Activated naive CD4-positive, alpha-beta T cell treated with anti-CD3 and anti-CD28 coated beads, Interleukin-2, amount 50 U/mL, for 24 hours (primary cell): ENCODE measurements at regions not wholly inside any gene's neighbourhood (a gene's known extent, or its start where the extent isn't known, plus 50 kb on each side); places are given as distances from the start of the nearest gene placed in this dataset.

Source experiments
- H3K27ac Mint-ChIP-seq: one replicate; pipeline ENCODE4 v1.8.0; 2021; ENCODE audit warnings: mild to moderate bottlenecking, mixed read lengths
- H3K27me3 Mint-ChIP-seq: one replicate; pipeline ENCODE4 v1.8.0; 2021; ENCODE audit warnings: mixed read lengths
- H3K36me3 Mint-ChIP-seq: one replicate; pipeline ENCODE4 v1.8.0; 2021; ENCODE audit warnings: mixed read lengths
- H3K4me1 Mint-ChIP-seq: one replicate; pipeline ENCODE4 v1.8.0; 2021; ENCODE audit warnings: mixed read lengths
- H3K4me3 Mint-ChIP-seq: one replicate; pipeline ENCODE4 v1.8.0; 2021; ENCODE audit warnings: mild to moderate bottlenecking, mixed read lengths
- H3K9me3 Mint-ChIP-seq: one replicate; pipeline ENCODE4 v1.8.0; 2021; ENCODE audit warnings: mixed read lengths

GRCh38 chr11:122031813-122032212 lies 84.2 kb downstream of the BLID start:
- Mint-ChIP-seq H3K9me3 (peaks cover 7% of the 10 kb centered on the region), H3K4me3 (no peak overlapping the region), H3K27ac (no peak overlapping the region), H3K36me3 (no peaks in the 10 kb centered on the region), H3K27me3 (peaks cover 8% of the 10 kb centered on the region), H3K4me1 (no peaks in the 10 kb centered on the region)

GRCh38 chr11:122030286-122030685 lies 85.7 kb downstream of the BLID start:
- H3K27me3 Mint-ChIP-seq: peaks cover 5% of the 10 kb centered on the region
- no peak overlapping the region for H3K4me3 Mint-ChIP-seq
- H3K9me3 Mint-ChIP-seq: peaks cover 7% of the 10 kb centered on the region
- no peaks in the 10 kb centered on the region for H3K36me3 Mint-ChIP-seq
- H3K4me1 Mint-ChIP-seq: no peaks in the 10 kb centered on the region
- no peak overlapping the region for H3K27ac Mint-ChIP-seq

- no peaks in the 10 kb centered on the region for H3K4me1 Mint-ChIP-seq
- no peaks in the 10 kb centered on the region for H3K36me3 Mint-ChIP-seq
- H3K9me3 Mint-ChIP-seq: peaks cover 7% of the 10 kb centered on the region
- no peak overlapping the region for H3K4me3 Mint-ChIP-seq
- H3K27me3 Mint-ChIP-seq: peaks cover 6% of the 10 kb centered on the region
- H3K27ac Mint-ChIP-seq: no peak overlapping the region
These were observed 87.5 kb downstream of the BLID start for GRCh38 chr11:122028545-122028944.

- no peaks in the 10 kb centered on the region for H3K36me3 Mint-ChIP-seq
- peaks cover 2% of the 10 kb centered on the region for H3K9me3 Mint-ChIP-seq
- peaks cover 6% of the 10 kb centered on the region for H3K27me3 Mint-ChIP-seq
- H3K4me3 Mint-ChIP-seq: no peak overlapping the region
- no peak overlapping the region for H3K27ac Mint-ChIP-seq
- H3K4me1 Mint-ChIP-seq: no peaks in the 10 kb centered on the region
These were observed 88.0 kb downstream of the BLID start for GRCh38 chr11:122028036-122028435.

GRCh38 chr11:122025757-122026156 lies 90.3 kb downstream of the BLID start:
- Mint-ChIP-seq H3K9me3 (no peaks in the 10 kb centered on the region), H3K36me3 (no peaks in the 10 kb centered on the region), H3K27ac (no peak overlapping the region), H3K27me3 (peaks cover 10% of the 10 kb centered on the region), H3K4me1 (no peaks in the 10 kb centered on the region), H3K4me3 (no peak overlapping the region)

- Mint-ChIP-seq H3K4me1 (no peaks in the 10 kb centered on the region), H3K27me3 (peaks cover 10% of the 10 kb centered on the region), H3K9me3 (no peaks in the 10 kb centered on the region), H3K27ac (no peak overlapping the region), H3K36me3 (no peaks in the 10 kb centered on the region), H3K4me3 (no peak overlapping the region)
These were observed 91.7 kb downstream of the BLID start for GRCh38 chr11:122024278-122024677.

GRCh38 chr11:122023614-122024250 lies 92.3 kb downstream of the BLID start:
- Mint-ChIP-seq H3K27ac (no peak overlapping the region), H3K36me3 (no peaks in the 10 kb centered on the region), H3K4me3 (no peak overlapping the region), H3K9me3 (no peaks in the 10 kb centered on the region), H3K27me3 (peaks cover 9% of the 10 kb centered on the region), H3K4me1 (no peaks in the 10 kb centered on the region)

- no peak overlapping the region for H3K4me3 Mint-ChIP-seq
- H3K36me3 Mint-ChIP-seq: no peaks in the 10 kb centered on the region
These were observed 93.4 kb downstream of the BLID start for GRCh38 chr11:122022646-122023045.

GRCh38 chr11:122020902-122021301 lies 95.1 kb downstream of the BLID start:
- Mint-ChIP-seq H3K4me3 (no peak overlapping the region), H3K36me3 (no peaks in the 10 kb centered on the region), H3K27me3 (peaks cover 6% of the 10 kb centered on the region), H3K4me1 (no peaks in the 10 kb centered on the region), H3K27ac (no peak overlapping the region), H3K9me3 (no peaks in the 10 kb centered on the region)

More at GRCh38 chr11:122022646-122023045, 93.4 kb downstream of the BLID start:
- H3K27ac Mint-ChIP-seq: no peak overlapping the region
- H3K27me3 Mint-ChIP-seq: peaks cover 9% of the 10 kb centered on the region
- no peaks in the 10 kb centered on the region for H3K9me3 Mint-ChIP-seq
- H3K4me1 Mint-ChIP-seq: no peaks in the 10 kb centered on the region

- Mint-ChIP-seq H3K4me3 (no peak overlapping the region), H3K4me1 (no peaks in the 10 kb centered on the region), H3K27me3 (peaks cover 6% of the 10 kb centered on the region), H3K36me3 (no peaks in the 10 kb centered on the region), H3K9me3 (no peaks in the 10 kb centered on the region), H3K27ac (no peak overlapping the region)
These were observed 95.9 kb downstream of the BLID start for GRCh38 chr11:122019908-122020694.

GRCh38 chr11:122007601-122008071 lies 108.4 kb downstream of the BLID start:
- Mint-ChIP-seq H3K9me3 (no peaks in the 10 kb centered on the region), H3K36me3 (no peaks in the 10 kb centered on the region), H3K4me1 (no peaks in the 10 kb centered on the region), H3K27me3 (peaks cover 1% of the 10 kb centered on the region), H3K27ac (no peak overlapping the region), H3K4me3 (no peak overlapping the region)

- Mint-ChIP-seq H3K27ac (no peak overlapping the region), H3K4me3 (no peak overlapping the region), H3K36me3 (no peaks in the 10 kb centered on the region), H3K27me3 (no peaks in the 10 kb centered on the region), H3K9me3 (no peaks in the 10 kb centered on the region), H3K4me1 (no peaks in the 10 kb centered on the region)
These were observed 111.6 kb downstream of the BLID start for GRCh38 chr11:122004446-122004845.

GRCh38 chr11:122002926-122003325 lies 113.1 kb downstream of the BLID start:
- no peaks in the 10 kb centered on the region for H3K9me3 Mint-ChIP-seq
- H3K27ac Mint-ChIP-seq: no peak overlapping the region
- H3K36me3 Mint-ChIP-seq: no peaks in the 10 kb centered on the region
- H3K27me3 Mint-ChIP-seq: no peaks in the 10 kb centered on the region
- no peak overlapping the region for H3K4me3 Mint-ChIP-seq
- no peaks in the 10 kb centered on the region for H3K4me1 Mint-ChIP-seq

- Mint-ChIP-seq H3K36me3 (no peaks in the 10 kb centered on the region), H3K27me3 (no peaks in the 10 kb centered on the region), H3K9me3 (no peaks in the 10 kb centered on the region), H3K27ac (no peak overlapping the region), H3K4me1 (no peaks in the 10 kb centered on the region), H3K4me3 (no peak overlapping the region)
These were observed 114.0 kb downstream of the BLID start for GRCh38 chr11:122002047-122002446.

GRCh38 chr11:121999651-122000050 lies 116.4 kb downstream of the BLID start:
- no peak overlapping the region for H3K27ac Mint-ChIP-seq
- H3K27me3 Mint-ChIP-seq: peaks cover 1% of the 10 kb centered on the region
- H3K36me3 Mint-ChIP-seq: no peaks in the 10 kb centered on the region
- no peaks in the 10 kb centered on the region for H3K9me3 Mint-ChIP-seq
- H3K4me3 Mint-ChIP-seq: no peak overlapping the region
- H3K4me1 Mint-ChIP-seq: no peaks in the 10 kb centered on the region

GRCh38 chr11:121996574-121996973 lies 119.4 kb downstream of the BLID start:
- Mint-ChIP-seq H3K4me1 (no peaks in the 10 kb centered on the region), H3K4me3 (no peak overlapping the region), H3K27me3 (peaks cover 1% of the 10 kb centered on the region), H3K9me3 (peaks cover 3% of the 10 kb centered on the region), H3K27ac (no peak overlapping the region), H3K36me3 (peaks cover 2% of the 10 kb centered on the region)
